CD4-positive, alpha-beta T cell treated with Interleukin-21 for 1 hour (primary cell): ENCODE measurements at regions not wholly inside any gene's neighbourhood (a gene's known extent, or its start where the extent isn't known, plus 50 kb on each side); places are given as distances from the start of the nearest gene placed in this dataset.

Experiments used
- DNase-seq: peaks from one replicate; pipeline ENCODE4 v3.0.0-alpha.2; 2020

DNA sequence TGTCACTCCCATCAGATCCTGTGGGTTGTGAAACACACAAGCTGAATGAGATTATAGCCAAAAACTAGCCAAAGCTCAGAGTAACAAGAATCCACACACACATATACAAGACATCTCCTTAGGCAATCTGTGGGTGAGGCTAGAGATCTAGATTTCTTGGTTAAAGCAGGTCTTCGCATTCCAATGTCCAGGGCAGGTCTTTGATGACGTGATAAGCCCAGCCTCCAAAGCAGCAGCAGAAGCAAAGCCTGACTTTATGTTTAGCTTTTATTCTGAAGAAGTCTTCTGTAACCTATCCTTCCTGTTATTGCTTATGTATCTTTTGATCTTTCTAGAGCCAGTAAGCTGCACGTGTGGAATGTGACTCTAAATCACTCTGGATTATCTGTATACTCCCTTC lies 199.1 kb upstream of the SLC30A5 start:
- DNase-seq: no peak

DNA sequence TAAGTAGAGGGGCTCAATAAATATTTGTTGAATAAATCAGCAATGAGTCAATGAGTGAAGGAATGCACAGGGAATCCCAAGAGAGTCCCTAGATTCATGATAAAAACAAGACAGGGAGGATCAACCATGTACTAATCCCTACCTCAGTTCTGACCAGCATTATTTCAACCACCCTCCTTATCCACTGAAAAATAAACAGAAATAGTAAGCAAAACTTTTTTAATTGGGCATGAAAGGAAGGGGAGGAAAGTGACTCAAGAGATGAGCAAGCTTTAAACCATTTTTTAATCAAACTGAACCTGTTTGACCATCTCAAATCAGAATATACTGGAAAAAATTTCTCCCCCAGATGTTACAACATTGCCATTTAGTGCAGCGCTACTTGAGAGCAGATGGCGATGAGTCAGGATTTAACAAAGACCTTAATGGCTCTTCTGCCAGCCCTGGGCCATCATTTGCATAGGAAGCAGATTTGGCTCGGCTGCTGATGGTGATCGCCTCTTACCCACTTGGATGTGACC lies 194.8 kb upstream of the SLC30A5 start:
- no peak for DNase-seq

DNA sequence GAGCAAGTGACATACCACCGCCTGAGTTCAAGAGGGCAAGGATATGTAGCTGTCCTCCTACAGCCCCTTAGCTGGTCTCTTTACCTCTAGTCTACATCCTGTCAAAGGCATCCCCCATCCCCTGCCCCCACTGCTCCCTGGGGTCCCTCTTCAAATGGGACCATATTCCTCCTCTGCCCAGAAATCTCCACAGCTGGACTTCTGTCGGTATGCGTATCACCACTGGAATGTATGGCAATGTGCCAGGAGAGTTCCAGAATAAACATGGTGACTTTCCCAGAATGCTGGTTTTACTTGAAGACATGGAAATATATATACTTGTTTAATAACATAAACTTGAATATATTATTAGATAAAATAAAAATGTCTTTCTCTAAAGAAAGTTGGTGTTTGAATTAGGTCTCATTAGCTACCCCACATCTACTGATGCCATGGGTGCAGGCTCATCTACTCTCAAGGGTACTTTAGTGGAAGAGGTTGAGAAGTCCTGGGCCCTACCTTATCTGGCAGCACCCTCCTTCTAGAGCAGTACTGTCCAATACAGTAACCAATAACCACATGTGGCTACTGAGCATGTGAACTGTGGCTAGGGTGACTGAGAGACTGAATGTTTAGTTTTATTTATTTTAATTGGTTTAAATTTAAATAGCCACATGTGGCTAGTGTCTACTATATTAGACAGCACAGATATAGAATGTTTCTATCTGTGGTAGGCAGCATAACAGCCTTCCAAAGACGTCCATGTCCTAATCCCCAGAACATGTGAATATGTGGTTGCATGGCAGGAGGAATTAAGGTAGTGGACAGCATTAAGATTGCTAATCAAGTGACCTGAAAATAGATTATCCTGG lies 181.7 kb upstream of the SLC30A5 start:
- DNase-seq: no peak

DNA sequence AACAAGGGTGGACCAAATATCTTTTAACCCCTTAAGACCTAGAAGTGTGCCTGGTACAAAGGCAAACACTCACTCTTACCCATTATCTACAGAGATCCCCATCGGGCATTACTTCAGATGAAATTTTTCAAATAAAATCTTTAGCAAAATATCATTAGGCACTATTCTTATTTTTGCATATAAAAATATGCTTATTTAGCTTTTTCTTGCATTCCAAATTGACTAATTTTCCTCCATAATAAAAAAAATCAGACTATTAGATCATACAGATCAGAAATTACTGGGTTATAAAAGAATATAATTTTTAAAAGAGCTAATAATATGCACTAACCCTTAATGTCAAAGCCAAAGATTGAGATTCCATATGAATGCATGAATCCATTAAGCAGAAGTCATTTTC lies 178.7 kb upstream of the SLC30A5 start:
- DNase-seq: no peak

DNA sequence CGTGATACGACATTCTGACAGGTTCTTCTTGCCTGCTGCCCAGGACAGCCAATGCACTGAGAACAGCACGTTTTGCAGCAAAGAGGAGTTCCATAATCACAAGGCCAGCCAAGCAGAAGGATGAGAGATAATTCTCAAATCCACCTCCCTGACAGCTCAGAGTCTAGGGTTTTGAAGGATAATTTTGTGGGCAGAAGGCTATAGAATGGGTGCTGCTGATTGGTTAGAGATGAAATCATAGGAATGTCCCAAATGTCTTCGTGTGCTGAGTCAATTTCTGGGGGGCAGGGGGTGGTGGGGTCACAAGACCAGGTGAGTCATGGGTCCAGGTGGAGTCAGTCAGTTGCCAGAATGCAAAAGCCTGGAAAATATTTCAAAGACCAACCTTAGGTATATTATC lies 175.5 kb upstream of the SLC30A5 start:
- no peak for DNase-seq

DNA sequence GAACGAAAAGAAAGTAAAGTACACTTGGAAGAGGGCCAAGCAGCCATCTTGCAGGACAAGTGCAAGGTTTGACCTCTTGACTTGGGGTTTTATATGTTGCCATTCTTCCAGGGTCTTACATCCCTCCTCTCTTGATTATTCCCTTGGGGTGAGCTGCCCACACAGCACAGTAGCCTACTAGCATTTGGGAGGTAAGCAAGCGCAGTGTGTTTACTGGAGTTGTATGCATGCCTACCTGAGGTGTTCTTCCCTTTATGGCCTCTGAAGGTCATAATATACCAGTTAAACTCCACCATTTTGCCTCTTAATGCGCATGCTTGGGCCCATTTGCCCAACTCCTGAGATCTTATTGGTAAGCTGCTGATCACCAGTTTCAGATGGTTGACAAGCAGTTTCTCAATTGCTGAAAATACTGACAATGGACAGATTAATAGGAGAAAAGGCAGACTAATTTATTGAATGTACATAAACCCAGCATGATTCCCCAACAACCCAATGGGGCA lies 173.8 kb upstream of the SLC30A5 start:
- DNase-seq: no peak

DNA sequence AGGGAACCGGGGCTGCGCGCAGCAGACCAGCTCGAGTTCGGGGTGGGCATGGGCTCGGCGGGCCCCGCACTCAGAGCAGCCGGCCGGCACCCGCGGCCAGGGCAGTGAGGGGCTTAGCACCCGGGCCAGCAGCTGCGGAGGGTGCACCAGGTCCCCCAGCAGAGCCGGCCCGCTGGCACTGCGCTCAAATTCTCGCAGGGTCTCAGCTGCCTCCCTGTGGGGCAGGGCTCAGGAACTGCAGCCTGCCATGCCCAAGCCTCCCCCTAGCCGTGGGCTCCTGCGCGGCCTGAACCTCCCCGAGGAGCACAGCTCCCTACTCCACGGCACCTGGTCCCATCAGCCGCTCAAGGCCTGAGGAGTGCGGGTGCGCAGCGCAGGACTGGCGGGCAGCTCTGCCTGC lies 172.9 kb upstream of the SLC30A5 start:
- no peak for DNase-seq

DNA sequence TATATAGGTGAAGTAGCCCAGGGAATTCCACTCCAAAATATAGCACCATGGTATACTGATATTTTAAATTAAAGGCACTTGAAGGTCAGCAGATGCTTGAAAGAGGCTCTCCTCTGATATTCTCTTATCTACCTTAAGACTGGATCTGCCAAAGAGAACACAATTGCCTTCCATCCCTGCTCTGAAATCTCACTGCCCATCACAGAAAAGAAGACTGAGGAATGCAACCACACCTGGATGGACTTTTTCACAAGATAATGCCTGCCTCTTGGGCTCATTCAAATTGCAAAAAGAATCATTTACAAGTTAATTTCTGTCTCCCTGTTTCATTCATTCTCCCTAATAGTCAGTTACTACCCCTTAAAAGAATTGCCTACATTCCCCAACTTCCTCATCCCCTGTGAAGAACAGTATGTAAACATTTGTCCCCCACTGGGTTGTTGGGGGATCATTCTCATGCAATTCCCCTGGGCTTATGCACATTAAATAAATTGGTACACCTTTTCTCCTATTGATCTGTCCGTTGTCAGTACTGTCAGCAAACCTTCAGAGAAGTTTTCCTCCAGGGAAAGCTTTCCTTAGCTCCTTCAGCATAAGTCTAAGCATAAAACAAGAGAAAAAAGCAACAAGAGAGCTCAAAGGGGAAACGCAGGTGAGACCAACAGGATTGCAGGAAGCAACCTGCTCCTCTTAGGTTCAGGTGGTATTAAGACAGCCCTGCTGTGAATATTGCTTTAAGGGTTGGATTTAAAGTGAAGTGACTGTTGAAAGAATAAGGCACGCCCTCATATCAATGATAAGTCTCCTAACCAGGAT lies 171.4 kb upstream of the SLC30A5 start:
- DNase-seq: no peak

DNA sequence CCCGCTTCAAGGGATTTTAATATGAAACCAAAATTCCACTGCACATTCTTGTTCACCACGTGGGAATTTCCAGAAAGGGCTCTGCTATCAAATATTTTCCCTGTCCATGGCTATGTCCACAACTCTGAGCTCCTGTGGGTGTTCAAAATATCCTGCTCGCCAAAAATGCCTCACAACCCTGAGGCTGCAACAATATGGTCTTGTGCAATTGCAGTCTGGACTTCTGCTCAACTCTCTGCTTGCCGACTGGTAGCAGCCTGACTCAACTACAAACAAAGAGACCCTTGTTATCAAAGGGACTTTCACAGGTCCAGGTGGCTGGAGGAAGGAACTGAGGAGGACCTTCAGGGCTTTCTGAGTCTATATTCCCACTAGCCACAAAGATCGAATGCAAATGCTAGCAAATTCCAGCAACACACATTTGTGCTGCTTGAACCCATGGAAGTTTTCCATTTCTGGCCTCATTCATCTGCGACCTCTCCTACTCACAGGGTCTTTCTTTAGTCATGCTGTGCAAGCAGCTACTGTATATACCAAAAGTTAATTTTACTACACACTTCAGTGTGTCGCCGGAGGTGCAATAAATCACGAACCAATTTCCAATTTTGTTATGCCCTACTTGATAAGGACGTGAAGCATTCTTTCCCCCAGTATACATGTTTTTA lies 169.2 kb upstream of the SLC30A5 start:
- DNase-seq: no peak

DNA sequence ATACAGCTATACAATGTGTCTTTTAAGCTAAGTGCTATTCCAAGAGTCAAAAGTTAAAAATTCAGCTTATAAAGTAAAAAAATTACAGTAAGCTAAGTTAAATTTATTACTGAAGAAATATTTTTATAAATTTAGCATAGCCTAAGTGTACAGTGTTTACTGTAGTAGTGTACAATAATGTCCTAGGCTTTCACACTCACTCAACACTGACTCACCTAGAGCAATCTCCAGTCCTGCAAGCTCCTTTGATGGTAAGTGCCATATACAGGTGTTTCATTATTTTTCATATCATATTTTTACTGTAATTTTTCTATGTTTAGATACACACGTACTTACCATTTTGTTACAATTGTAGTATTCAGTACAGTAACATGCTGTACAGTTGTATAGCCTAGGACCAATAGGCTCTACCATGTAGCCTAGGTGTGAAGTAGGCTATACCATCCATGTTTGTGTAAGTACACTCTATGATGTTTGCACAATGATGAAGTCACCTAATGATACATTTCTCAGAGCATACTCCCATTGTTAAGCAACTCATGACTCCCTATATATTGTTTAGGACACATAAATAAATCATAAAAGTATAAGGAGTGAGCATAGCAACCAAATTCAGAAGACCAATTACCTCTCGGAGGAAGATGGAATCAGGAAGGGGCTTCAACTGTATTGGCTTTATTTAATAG lies 165.1 kb upstream of the SLC30A5 start:
- DNase-seq: no peak

DNA sequence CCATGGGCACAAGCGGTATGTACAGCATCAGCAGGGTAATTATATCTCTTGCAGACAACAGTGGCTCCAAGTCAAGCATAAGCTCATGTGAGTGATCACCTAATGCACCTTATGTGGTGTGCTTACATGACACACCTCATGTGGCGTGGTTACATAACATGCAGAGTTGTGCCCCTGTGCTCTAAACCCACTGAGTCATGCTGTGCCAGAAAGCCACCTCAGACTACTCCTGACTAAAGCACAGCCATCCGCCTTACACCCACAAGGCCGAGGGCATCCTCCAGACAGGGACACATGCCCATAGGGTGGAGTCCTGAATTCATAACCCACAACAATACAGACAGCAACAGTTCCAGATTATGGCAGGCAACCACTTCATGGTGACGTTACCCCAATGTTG lies 163.7 kb upstream of the SLC30A5 start:
- DNase-seq: no peak

DNA sequence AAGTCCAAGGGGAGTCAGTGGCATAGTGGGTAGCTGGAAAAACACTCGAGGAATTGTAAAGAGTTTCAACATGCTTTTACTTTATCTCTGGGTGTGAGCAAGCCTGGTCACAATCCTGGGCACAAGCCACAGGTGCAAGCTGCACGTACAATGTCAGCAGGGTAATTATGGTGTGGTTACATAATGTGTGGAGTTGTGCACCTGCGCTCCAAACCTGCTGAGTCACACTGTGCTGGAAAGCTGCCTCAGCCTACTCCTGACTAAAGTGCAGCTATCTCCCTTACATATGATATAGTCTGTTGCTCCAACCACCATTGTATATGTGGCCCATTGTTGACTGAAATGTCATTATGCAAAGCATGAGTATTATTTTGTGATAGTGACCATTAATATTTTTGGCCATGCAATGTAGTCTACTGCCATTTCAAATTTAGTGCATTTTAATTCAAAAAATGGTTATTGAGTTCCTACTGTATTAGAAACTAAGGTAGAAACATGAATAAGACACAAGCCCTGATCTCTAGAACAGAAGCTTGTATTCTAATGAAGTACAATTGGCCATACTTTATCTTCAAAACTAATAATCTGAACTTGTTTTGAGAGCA lies 160.9 kb upstream of the SLC30A5 start:
- DNase-seq: peak; percentile 32

DNA sequence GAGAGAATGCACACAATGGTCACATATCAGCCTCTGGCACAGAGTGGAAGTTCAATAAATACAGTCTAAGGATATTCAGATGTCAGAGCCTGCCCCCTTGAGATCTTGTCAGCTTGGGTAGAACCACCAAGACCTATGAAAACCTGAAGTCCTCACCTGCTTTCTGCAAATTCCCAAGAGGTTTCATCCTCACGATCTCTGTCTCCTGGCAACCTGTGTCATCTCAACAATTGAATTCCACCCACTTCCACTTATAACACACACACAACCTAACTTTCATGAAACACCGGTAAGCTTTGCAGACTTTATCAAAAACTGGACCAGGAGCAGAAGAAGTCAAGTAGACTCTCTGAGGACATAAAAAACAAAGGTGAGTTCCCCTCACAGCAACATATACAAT lies 151.6 kb upstream of the SLC30A5 start:
- no peak for DNase-seq

DNA sequence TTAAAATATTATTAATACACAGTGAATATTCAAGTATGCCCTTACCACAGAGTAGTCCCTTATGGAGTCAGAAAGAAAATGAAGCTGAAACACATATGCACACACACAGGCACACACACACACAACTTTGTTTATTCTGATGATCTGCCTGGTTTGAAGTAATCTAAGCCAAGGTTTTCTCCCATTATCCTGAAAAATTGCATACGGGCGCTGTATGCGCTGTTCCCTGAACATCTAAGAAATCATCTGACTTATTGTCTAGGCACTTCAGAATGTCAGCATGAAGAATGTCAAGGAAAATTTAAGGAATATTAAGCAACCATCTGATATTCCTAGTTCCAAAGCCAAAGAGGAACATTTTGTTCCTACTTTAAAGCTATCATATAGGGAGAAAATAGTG lies 147.1 kb upstream of the SLC30A5 start:
- DNase-seq: no peak

DNA sequence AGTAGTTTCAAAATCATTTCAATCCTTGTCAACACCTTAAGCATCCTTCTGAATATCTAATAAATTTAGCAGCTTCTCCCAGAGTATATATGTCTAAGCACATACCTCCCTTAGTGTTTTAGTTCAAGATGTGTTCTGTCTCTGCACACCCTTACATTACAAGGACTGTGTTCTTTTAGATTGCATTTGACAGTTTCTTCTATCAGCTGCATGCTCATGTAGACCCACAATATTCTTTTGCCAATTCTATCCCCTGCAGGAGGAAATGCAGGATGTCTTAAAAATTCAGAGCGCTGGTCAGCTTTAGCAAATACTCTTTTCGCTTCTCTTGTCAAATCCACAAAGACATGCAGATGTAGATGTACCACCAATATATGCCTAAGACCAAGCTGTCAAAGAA lies 145.8 kb upstream of the SLC30A5 start:
- no peak for DNase-seq

DNA sequence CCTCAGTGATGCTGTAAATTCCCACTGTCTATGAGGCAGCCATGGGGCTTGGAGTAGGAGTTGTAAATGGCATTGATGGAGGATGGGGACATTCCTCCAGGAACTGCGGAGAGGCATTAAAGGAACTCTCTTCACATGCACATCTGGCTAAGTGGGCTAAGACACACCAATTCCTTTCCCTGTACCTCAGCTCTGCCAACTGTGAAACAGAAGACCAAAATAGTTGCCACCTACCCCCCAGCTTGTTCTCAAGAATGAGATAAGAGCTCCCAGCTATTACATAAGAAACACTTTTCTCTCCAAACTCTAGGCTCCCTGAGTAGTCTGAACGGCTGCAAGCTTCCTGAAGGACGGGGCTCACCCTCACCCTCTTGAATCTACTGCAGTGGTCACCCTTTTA lies 144.6 kb upstream of the SLC30A5 start:
- no peak for DNase-seq

DNA sequence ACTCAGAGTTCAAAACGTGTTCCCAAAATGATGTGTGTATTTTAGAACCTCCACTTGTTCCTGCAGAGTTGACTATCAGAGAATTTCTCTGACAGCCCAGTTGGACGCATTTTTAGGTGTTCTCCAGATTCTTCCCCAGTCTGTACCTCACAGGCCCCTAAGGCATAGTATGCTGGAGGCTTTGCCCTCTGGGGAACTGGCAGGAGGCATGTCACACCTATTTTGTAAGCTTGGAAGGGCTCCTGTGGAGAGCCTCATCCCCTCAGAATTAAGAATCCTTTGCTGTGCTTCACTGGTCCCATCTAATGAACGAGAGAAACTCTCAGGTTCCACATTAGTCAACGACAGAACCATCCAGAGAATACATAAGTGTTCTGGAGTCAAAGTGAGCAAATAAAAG lies 144.1 kb upstream of the SLC30A5 start:
- DNase-seq: no peak

DNA sequence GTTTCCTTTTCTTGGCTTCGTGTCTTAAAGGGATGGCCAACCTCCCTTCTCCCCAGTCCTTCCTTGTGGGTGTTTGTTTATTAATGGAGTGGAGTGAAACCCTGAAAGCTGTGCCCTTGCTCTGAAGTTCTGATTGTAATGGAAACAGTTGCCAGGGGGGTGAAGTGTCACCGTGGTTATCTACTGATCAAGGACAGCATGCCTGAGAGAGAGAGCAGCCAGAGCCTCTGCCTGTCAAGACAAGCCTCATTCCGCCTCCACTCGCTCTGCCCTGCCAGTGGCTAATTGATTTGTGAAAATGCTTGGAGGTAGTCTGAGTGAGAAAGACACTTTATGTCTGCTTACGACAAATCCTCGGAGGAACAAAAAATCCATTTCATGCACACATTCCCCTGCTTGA lies 143.7 kb upstream of the SLC30A5 start:
- no peak for DNase-seq

DNA sequence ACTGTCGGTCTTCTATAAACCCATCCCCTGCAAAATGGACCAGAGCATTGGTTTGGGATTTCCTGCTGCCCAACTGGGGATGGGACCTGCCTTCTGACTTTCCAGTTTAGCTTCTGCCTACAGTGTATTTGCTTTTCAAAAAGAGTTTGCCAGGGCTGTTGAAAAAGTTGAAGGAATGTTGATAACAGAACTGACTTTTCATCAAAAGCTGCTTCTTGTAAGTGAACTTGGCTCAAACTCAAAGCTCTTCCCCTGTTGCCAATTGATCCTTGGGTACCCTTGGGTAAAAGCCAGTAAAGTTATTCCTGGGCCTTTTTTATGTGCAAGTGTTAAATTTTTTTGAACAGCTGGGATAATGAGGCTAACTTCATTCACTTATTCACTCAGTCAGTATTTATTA lies 142.9 kb upstream of the SLC30A5 start:
- DNase-seq: no peak

DNA sequence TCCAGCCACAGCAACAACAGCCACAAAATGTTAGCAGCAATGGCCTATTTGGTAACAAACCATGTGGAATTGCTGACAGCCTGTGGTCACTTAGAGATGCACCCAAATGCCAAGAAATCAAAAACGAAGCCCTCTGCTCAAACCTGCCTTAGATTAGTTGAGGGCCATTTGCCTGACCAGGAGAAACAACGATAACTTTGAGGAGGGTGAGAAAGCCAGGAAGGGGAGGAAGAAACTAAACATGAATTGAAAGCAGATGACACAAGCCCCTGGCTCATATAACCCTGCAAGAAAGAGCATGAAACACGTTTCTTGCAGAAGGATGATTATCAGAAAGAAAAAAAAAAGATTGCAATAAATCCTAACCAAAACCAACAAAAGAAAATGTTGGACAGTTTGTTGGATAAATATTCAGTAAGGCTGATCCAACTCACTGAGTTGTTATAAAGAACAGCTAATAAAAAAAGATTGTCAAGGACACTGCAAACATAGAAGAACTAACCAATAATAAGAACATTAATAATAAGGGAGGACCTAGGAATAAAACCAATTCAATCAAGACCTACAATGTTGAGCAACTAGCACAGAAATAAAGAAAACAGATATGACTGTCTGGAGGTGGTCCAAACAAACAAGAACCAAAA lies 140.5 kb upstream of the SLC30A5 start:
- DNase-seq: no peak

DNA sequence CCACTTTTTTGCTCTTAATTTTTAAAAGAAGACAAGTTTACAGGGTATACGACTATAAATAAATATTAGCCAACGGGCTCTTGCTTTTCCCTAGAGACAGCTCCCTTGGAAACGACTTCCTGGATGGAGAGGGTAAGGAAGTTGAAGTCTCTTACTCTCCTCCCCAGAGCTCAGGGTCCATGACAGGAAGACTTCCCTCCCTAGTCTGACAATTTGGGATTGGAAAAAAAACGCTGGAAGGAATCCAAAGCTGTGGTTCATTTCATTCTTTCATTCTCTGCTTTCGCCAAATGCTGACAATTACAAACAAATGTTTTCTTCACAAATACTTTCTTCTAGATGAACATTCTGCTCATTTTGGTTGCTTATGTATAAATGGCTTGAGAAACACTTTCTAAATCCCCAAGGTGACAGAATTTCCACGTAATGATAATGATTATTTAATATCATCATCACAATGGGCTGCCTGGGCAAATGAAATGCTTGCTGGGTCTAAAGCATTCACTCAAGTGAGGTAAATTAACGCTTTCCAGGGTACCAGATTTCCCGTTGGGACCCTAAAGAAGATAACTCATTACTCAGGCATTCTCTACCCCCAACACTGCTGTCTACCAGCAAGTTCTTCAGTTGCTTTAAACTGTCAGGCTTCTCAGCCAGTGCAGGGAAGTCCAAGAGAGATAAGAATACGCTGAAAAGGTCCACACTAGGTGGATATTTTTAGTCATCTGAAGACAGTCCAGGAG lies 139.8 kb upstream of the SLC30A5 start:
- DNase-seq: no peak
